Panc1 (cell line): ENCODE measurements at regions not wholly inside any gene's neighbourhood (a gene's known extent, or its start where the extent isn't known, plus 50 kb on each side); places are given as distances from the start of the nearest gene placed in this dataset.

Source experiments
- CTCF ChIP-seq: fragments of 450-650 bp; IDR thresholded peaks from 2 replicates; pipeline ENCODE4 v1.5.1; 2017; ENCODE audit warnings: mild to moderate bottlenecking
- POLR2AphosphoS5 ChIP-seq: IDR thresholded peaks from 2 replicates; pipeline ENCODE4 v1.6.1; 2012; ENCODE audit warnings: mild to moderate bottlenecking, low read depth, low read length, moderate library complexity
- REST ChIP-seq, 2 experiments: IDR thresholded peaks; 2 replicates each; pipeline ENCODE4 v1.6.1; 2011 to 2012; ENCODE audit warnings: low read depth in 2 of 2, control low read depth in 1 of 2, low read length in 1 of 2, mild to moderate bottlenecking in 1 of 2, moderate library complexity in 1 of 2; ENCODE audit not compliant: insufficient read depth in 1 of 2
- SIN3A ChIP-seq: IDR thresholded peaks from 2 replicates; pipeline ENCODE4 v1.6.1; 2012; ENCODE audit warnings: low read depth, mild to moderate bottlenecking, low read length, moderate library complexity, borderline replicate concordance; ENCODE audit not compliant: insufficient read depth

GRCh38 chr13:63628310-63628709 is 2212.7 kb upstream of the PCDH20 start:
- no peak for TF ChIP-seq CTCF
- TF ChIP-seq REST (IDR thresholded peaks at IDR 0.05; ENCODE audit: insufficient read depth in 1 of 2, low read depth in 2 of 2, low read length in 1 of 2): no peak
- TF ChIP-seq POLR2AphosphoS5: no peak
- no peak for TF ChIP-seq SIN3A
